ENCODE measurements at regions not wholly inside any gene's neighbourhood (a gene's known extent, or its start where the extent isn't known, plus 50 kb on each side); places are given as distances from the start of the nearest gene placed in this dataset.

DNA sequence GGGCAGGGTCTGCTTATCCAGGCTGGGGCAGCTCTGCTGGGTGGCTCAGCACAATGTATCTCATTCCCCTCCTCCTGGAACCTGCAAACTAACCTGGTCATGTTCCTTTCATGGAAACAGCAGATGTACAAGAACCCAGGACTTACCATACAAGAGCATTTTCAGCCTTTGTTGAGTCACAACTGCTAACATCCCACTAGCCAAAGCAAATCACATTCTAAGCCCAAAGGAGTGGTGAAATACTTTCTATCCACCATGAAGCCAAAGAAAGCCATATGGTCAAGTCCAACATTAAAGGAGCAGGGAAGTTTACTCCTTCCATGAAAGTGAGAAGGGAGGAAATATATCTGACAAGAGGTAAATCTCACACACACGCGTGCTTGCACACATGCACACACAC is 163.0 kb downstream of the IRS1 start:
- Mint-ChIP-seq H3K4me1 (ENCODE audit: unreplicated experiment) (peaks cover 5% of the 10 kb centered on the region), H3K36me3 (ENCODE audit: unreplicated experiment) (no peaks in the 10 kb centered on the region), H3K4me3 (ENCODE audit: unreplicated experiment) (no peak overlapping the region), H3K27me3 (ENCODE audit: unreplicated experiment) (no peaks in the 10 kb centered on the region), H3K27ac (ENCODE audit: unreplicated experiment) (no peak overlapping the region), H3K9me3 (ENCODE audit: unreplicated experiment) (peaks cover 13% of the 10 kb centered on the region)
- no peak for DNase-seq (ENCODE audit: extremely low spot score, unreplicated experiment)
- TF ChIP-seq, protein P1, sequence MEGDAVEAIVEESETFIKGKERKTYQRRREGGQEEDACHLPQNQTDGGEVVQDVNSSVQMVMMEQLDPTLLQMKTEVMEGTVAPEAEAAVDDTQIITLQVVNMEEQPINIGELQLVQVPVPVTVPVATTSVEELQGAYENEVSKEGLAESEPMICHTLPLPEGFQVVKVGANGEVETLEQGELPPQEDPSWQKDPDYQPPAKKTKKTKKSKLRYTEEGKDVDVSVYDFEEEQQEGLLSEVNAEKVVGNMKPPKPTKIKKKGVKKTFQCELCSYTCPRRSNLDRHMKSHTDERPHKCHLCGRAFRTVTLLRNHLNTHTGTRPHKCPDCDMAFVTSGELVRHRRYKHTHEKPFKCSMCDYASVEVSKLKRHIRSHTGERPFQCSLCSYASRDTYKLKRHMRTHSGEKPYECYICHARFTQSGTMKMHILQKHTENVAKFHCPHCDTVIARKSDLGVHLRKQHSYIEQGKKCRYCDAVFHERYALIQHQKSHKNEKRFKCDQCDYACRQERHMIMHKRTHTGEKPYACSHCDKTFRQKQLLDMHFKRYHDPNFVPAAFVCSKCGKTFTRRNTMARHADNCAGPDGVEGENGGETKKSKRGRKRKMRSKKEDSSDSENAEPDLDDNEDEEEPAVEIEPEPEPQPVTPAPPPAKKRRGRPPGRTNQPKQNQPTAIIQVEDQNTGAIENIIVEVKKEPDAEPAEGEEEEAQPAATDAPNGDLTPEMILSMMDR (IDR thresholded peaks at IDR 0.05) = no peak

DNA sequence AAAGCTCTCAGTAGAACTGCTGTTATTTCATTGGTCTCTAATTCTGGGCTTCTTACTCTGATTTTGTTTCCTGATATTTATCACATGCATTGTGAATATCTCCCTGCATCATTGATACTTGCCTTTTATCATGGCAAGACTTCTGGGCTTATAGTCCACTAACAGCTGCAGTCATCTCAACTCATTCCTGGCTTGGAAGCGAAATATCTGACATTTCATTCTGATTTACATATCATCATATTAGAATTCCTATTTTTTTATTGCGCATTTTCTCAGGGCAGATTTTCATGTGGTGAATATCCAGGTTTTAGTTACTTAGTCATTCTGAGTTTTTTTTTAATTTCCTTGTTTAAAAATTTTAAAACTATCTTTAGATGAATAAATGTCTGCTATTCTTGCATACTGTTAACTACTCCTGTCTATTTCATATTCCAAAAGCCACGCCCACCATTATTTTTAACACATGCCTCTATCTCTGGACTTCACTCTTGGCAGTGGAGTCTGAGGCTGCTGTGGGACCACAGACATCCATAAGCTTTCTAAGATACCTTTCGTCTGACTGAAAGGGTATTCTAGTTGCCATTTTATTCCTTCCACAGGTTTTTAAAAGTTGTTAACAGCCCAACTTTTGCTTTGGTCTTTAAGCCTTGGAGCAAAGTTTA is 164.5 kb downstream of the IRS1 start:
- H3K9me3 Mint-ChIP-seq (ENCODE audit: unreplicated experiment) = peaks cover 8% of the 10 kb centered on the region
- TF ChIP-seq, protein P1 (IDR thresholded peaks at IDR 0.05) = no peak
- H3K4me3 Mint-ChIP-seq (ENCODE audit: unreplicated experiment) = no peak overlapping the region
- no peaks in the 10 kb centered on the region for H3K27me3 Mint-ChIP-seq (ENCODE audit: unreplicated experiment)
- DNase-seq (ENCODE audit: extremely low spot score, unreplicated experiment) = no peak
- no peak overlapping the region for H3K27ac Mint-ChIP-seq (ENCODE audit: unreplicated experiment)
- H3K4me1 Mint-ChIP-seq (ENCODE audit: unreplicated experiment) = peaks cover 5% of the 10 kb centered on the region
- H3K36me3 Mint-ChIP-seq (ENCODE audit: unreplicated experiment) = no peaks in the 10 kb centered on the region

DNA sequence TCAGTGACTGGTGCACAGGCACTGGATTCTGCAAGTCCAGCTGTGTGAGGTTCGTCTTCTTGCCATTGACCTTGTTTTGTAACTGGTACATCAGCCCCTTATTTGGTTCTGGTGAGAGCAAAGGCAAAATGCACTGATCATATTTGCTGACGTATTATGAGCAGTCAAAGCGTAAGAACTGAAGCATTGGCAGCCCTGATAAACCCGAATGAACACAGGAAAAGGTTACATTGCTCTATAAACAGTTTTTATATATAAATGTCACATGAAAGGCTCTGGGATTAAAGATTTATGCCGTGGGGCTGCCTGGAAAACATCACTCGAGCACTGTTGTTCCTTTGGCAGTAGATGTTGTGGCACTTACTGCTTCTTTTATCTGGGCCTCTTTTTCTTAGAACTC is 167.9 kb downstream of the IRS1 start:
- no peaks in the 10 kb centered on the region for H3K27me3 Mint-ChIP-seq (ENCODE audit: unreplicated experiment)
- TF ChIP-seq, protein P1 (IDR thresholded peaks at IDR 0.05) = no peak
- H3K4me3 Mint-ChIP-seq (ENCODE audit: unreplicated experiment) = no peak overlapping the region
- H3K9me3 Mint-ChIP-seq (ENCODE audit: unreplicated experiment) = no peaks in the 10 kb centered on the region
- H3K4me1 Mint-ChIP-seq (ENCODE audit: unreplicated experiment) = peaks cover 2% of the 10 kb centered on the region
- H3K36me3 Mint-ChIP-seq (ENCODE audit: unreplicated experiment) = no peaks in the 10 kb centered on the region
- no peak for DNase-seq (ENCODE audit: extremely low spot score, unreplicated experiment)
- H3K27ac Mint-ChIP-seq (ENCODE audit: unreplicated experiment) = no peak overlapping the region

DNA sequence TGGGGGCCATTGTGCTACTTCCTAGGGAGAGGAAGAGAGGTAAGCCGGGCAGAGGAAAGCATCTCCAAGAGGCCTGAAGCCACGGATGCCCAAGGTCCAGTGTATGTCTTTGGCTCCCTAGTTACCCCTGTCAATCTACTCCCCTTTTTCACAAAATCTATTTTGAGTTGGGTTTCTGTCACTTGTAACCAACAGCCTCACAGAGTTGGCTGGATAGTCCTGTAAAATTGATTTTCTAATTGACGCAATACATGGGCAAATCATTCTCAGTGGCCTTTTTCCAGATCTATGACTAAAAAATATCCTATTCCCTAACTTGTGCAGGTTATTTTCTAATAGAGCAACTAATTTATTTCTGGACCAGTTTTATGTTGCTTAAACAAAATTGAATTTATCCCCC is 168.4 kb downstream of the IRS1 start:
- no peak overlapping the region for H3K27ac Mint-ChIP-seq (ENCODE audit: unreplicated experiment)
- H3K4me3 Mint-ChIP-seq (ENCODE audit: unreplicated experiment) = no peak overlapping the region
- no peaks in the 10 kb centered on the region for H3K36me3 Mint-ChIP-seq (ENCODE audit: unreplicated experiment)
- DNase-seq (ENCODE audit: extremely low spot score, unreplicated experiment) = no peak
- no peaks in the 10 kb centered on the region for H3K9me3 Mint-ChIP-seq (ENCODE audit: unreplicated experiment)
- TF ChIP-seq, protein P1 (IDR thresholded peaks at IDR 0.05) = no peak
- peaks cover 2% of the 10 kb centered on the region for H3K4me1 Mint-ChIP-seq (ENCODE audit: unreplicated experiment)
- H3K27me3 Mint-ChIP-seq (ENCODE audit: unreplicated experiment) = no peaks in the 10 kb centered on the region

DNA sequence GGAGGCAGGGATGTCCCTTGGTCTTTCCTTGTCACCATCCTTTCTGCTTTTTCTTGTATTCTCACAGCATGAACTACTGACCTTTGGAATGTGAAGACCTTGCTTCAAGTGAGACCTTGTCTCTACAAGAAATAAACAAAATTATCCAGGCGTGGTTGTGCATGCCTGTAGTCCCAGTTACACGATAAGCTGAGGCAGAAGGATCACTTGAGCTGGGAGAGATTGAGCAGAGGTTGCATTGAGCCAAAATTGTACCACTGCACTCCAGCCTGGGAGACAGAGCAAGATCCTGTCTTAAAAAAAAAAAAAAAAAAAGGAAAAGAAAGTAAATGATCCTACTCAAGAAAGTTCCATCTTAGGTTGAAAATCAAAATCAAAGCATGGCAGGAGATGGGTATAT is 173.7 kb downstream of the IRS1 start:
- TF ChIP-seq, protein P1 (IDR thresholded peaks at IDR 0.05) = no peak
- Mint-ChIP-seq H3K4me3 (ENCODE audit: unreplicated experiment) (no peak overlapping the region), H3K9me3 (ENCODE audit: unreplicated experiment) (no peaks in the 10 kb centered on the region), H3K36me3 (ENCODE audit: unreplicated experiment) (no peaks in the 10 kb centered on the region), H3K27ac (ENCODE audit: unreplicated experiment) (no peak overlapping the region), H3K4me1 (ENCODE audit: unreplicated experiment) (peaks cover 8% of the 10 kb centered on the region), H3K27me3 (ENCODE audit: unreplicated experiment) (no peaks in the 10 kb centered on the region)
- no peak for DNase-seq (ENCODE audit: extremely low spot score, unreplicated experiment)

Measured in osteocyte (in vitro differentiated cells).